SK-N-MC (cell line): ENCODE measurements at regions not wholly inside any gene's neighbourhood (a gene's known extent, or its start where the extent isn't known, plus 50 kb on each side); places are given as distances from the start of the nearest gene placed in this dataset.

Source experiments
- EZH2 ChIP-seq: fragments of 200-600 bp; sonication (generic); IDR thresholded peaks from one replicate; pipeline ENCODE4 v1.6.1; 2017; ENCODE audit warnings: antibody characterized with exemption
- POLR2AphosphoS5 ChIP-seq: IDR thresholded peaks from 2 replicates; pipeline ENCODE4 v1.6.1; 2012; ENCODE audit warnings: mild to moderate bottlenecking, low read depth, low read length, borderline replicate concordance

DNA sequence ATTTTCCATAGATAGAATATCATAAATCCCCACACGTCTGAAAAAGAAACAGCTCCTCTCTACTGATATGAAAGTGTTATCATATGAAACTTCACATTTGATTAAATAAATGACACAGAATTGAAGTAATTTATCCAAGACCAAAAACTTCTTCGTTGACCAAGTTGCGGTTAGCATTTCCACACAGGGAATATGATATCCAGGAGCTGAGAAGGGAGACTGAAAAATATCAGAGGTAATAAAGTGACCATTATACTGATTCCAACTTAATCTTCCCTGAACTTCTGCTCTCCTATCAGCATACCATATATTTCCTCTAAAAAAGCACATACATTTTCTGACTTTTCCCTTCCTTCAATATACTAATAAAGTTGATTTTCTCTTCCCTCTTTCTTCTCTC lies 356.2 kb upstream of the CHST9 start:
- TF ChIP-seq POLR2AphosphoS5 (no peak), EZH2 (no peak)
